GM23338 (cell line): ENCODE measurements at regions not wholly inside any gene's neighbourhood (a gene's known extent, or its start where the extent isn't known, plus 50 kb on each side); places are given as distances from the start of the nearest gene placed in this dataset.

Experiments used
- CREB1 ChIP-seq: fragments of 250-450 bp; sonication (Bioruptor Pico); IDR thresholded peaks from 2 replicates; pipeline ENCODE4 v1.5.0; 2020; ENCODE audit warnings: low read depth, mild to moderate bottlenecking, moderate library complexity
- CTCF ChIP-seq, 2 experiments: fragments of 200-600 bp in 1 of 2; sonication (generic) in 1 of 2; conservative IDR thresholded peaks; 2 replicates each; pipeline versions ENCODE4 v1.5.1 to v1.6.1; 2016 to 2017; ENCODE audit warnings: antibody characterized with exemption in 2 of 2, low read depth in 2 of 2, mild to moderate bottlenecking in 2 of 2, moderate library complexity in 1 of 2
- EZH2 ChIP-seq: fragments of 200-600 bp; sonication (generic); IDR thresholded peaks from one replicate; pipeline ENCODE4 v1.8.0; 2017; ENCODE audit warnings: antibody characterized with exemption, mild to moderate bottlenecking, low read depth; ENCODE audit not compliant: unreplicated experiment
- EZH2phosphoT487 ChIP-seq: fragments of 200-600 bp; sonication (generic); IDR thresholded peaks from one replicate; pipeline ENCODE4 v1.8.1; 2018; ENCODE audit warnings: antibody characterized with exemption; ENCODE audit not compliant: unreplicated experiment
- JUNB ChIP-seq: IDR thresholded peaks from one replicate; pipeline ENCODE4 v1.6.1; 2016; ENCODE audit warnings: antibody characterized with exemption; ENCODE audit not compliant: unreplicated experiment
- NANOG ChIP-seq: IDR thresholded peaks from 2 replicates; pipeline ENCODE4 v1.6.1; 2016; ENCODE audit warnings: antibody characterized with exemption, borderline replicate concordance
- POLR2AphosphoS5 ChIP-seq: IDR thresholded peaks from 2 replicates; pipeline ENCODE4 v1.6.1; 2016; ENCODE audit warnings: antibody characterized with exemption, low read depth
- REST ChIP-seq: IDR thresholded peaks from one replicate; pipeline ENCODE4 v1.6.1; 2018; ENCODE audit warnings: antibody characterized with exemption; ENCODE audit not compliant: unreplicated experiment
- STAT1 ChIP-seq: IDR thresholded peaks from one replicate; pipeline ENCODE4 v1.6.1; 2016; ENCODE audit warnings: antibody characterized with exemption; ENCODE audit not compliant: unreplicated experiment
- ZNF114 ChIP-seq: fragments of 250-450 bp; sonication (Bioruptor Pico); IDR thresholded peaks from 2 replicates; pipeline ENCODE4 v1.5.0; 2020; ENCODE audit warnings: mild to moderate bottlenecking, moderate library complexity
- ZNF331 ChIP-seq: fragments of 250-450 bp; sonication (Bioruptor Pico); IDR thresholded peaks from 2 replicates; pipeline ENCODE4 v1.5.0; 2020; ENCODE audit warnings: low read depth, mild to moderate bottlenecking, moderate library complexity
- ZNF462 ChIP-seq: fragments of 250-450 bp; sonication (Bioruptor Pico); IDR thresholded peaks from 2 replicates; pipeline ENCODE4 v1.5.0; 2020; ENCODE audit warnings: mild to moderate bottlenecking, moderate library complexity
- TF ChIP-seq, protein P1 (sequence below): IDR thresholded peaks from 2 replicates; pipeline ENCODE4 v1.6.1; 2016; ENCODE audit warnings: antibody characterized with exemption

DNA sequence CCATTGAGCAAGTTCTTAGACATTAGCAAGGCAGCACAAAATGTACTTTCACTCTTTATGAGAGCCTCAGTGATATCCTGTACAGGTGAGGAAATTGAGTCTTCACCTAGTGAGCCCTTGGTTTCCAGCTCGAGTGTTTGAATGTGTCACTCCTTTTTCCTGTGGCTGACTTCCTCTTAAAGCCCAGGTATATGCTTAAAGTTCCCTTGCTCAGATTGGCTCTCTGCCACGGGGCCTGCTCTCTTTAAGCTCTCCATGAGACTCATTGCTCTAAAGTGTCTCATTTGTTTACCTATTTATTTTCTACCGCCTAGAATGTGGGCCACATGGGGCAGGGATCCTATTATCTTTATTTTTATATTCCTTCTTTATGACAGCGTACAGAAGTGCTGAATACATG is 324.9 kb downstream of the SIPA1L2 start:
- TF ChIP-seq CTCF (conservative IDR thresholded peaks at IDR 0.05; ENCODE audit: low read depth in 2 of 2) (no peak), EZH2 (no peak), REST (no peak), POLR2AphosphoS5 (no peak), EZH2phosphoT487 (no peak), CREB1 (no peak), ZNF114 (CRISPR knock-in tag) (no peak), JUNB (no peak), STAT1 (no peak), NANOG (no peak), ZNF331 (CRISPR knock-in tag) (no peak), ZNF462 (CRISPR knock-in tag) (no peak)
- TF ChIP-seq, protein P1, sequence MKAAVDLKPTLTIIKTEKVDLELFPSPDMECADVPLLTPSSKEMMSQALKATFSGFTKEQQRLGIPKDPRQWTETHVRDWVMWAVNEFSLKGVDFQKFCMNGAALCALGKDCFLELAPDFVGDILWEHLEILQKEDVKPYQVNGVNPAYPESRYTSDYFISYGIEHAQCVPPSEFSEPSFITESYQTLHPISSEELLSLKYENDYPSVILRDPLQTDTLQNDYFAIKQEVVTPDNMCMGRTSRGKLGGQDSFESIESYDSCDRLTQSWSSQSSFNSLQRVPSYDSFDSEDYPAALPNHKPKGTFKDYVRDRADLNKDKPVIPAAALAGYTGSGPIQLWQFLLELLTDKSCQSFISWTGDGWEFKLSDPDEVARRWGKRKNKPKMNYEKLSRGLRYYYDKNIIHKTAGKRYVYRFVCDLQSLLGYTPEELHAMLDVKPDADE: no peak
